ENCODE measurements at regions not wholly inside any gene's neighbourhood (a gene's known extent, or its start where the extent isn't known, plus 50 kb on each side); places are given as distances from the start of the nearest gene placed in this dataset.

DNA sequence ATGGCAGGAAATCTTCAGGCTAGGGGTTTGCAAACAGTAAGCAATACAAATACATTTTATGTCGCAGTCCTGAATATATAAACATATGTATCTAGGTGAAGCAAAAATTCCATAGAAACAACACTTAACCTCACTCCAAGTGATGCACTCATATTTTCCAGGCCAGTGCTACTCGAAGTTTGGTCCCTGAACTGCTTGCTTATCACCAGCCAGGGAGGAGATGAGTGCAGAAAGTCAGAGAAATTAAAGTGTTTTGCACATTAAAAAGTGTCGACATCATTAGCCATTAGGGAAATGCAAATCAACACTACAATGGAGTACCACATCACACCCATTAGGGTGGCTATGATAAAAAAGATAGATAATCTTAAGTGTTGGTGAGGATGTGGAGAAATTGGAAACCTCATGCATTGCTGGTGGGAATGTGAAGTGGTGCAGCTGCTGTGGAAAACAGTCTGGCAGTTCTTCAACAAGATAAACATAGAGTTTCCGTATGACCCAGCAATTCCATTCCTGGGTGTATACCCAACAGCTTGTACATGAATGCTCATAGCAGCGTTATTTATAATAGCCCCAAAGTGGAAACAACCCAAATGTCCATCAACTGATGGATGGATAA lies 70.5 kb upstream of the CSF1 start:
- TF ChIP-seq RAD21 (IDR thresholded peaks at IDR 0.05; ENCODE audit: low read depth) (no peak), EP300 (IDR thresholded peaks at IDR 0.05; ENCODE audit: borderline replicate concordance) (no peak), CREB1 (IDR thresholded peaks at IDR 0.05; ENCODE audit: low read depth) (no peak), CEBPB (IDR thresholded peaks at IDR 0.05) (no peak), EGR1 (IDR thresholded peaks at IDR 0.05) (no peak), YY1 (IDR thresholded peaks at IDR 0.05; ENCODE audit: low read depth) (no peak), TAF1 (IDR thresholded peaks at IDR 0.05; ENCODE audit: low read depth) (no peak), TCF12 (IDR thresholded peaks at IDR 0.05; ENCODE audit: low read depth) (no peak)
- TF ChIP-seq, protein P1, sequence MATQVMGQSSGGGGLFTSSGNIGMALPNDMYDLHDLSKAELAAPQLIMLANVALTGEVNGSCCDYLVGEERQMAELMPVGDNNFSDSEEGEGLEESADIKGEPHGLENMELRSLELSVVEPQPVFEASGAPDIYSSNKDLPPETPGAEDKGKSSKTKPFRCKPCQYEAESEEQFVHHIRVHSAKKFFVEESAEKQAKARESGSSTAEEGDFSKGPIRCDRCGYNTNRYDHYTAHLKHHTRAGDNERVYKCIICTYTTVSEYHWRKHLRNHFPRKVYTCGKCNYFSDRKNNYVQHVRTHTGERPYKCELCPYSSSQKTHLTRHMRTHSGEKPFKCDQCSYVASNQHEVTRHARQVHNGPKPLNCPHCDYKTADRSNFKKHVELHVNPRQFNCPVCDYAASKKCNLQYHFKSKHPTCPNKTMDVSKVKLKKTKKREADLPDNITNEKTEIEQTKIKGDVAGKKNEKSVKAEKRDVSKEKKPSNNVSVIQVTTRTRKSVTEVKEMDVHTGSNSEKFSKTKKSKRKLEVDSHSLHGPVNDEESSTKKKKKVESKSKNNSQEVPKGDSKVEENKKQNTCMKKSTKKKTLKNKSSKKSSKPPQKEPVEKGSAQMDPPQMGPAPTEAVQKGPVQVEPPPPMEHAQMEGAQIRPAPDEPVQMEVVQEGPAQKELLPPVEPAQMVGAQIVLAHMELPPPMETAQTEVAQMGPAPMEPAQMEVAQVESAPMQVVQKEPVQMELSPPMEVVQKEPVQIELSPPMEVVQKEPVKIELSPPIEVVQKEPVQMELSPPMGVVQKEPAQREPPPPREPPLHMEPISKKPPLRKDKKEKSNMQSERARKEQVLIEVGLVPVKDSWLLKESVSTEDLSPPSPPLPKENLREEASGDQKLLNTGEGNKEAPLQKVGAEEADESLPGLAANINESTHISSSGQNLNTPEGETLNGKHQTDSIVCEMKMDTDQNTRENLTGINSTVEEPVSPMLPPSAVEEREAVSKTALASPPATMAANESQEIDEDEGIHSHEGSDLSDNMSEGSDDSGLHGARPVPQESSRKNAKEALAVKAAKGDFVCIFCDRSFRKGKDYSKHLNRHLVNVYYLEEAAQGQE (IDR thresholded peaks at IDR 0.05; ENCODE audit: low read depth) = no peak
- TF ChIP-seq, protein P2, sequence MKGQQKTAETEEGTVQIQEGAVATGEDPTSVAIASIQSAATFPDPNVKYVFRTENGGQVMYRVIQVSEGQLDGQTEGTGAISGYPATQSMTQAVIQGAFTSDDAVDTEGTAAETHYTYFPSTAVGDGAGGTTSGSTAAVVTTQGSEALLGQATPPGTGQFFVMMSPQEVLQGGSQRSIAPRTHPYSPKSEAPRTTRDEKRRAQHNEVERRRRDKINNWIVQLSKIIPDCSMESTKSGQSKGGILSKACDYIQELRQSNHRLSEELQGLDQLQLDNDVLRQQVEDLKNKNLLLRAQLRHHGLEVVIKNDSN (IDR thresholded peaks at IDR 0.05) = no peak
- TF ChIP-seq, protein P3, sequence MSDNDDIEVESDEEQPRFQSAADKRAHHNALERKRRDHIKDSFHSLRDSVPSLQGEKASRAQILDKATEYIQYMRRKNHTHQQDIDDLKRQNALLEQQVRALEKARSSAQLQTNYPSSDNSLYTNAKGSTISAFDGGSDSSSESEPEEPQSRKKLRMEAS (IDR thresholded peaks at IDR 0.05) = no peak

Data from Ishikawa (cell line).